Smooth muscle cell (in vitro differentiated cells): ENCODE measurements at regions not wholly inside any gene's neighbourhood (a gene's known extent, or its start where the extent isn't known, plus 50 kb on each side); places are given as distances from the start of the nearest gene placed in this dataset.

Source experiments
- DNase-seq: peaks from one replicate; lab custom pipeline; 2025; ENCODE audit not compliant: unreplicated experiment; lab: John Stamatoyannopoulos, UW
- H2AFZ ChIP-seq: fragments of 200-600 bp; sonication (generic); 2 replicates; pipeline ENCODE4 v1.6.0; 2016; ENCODE audit warnings: antibody characterized with exemption, low read depth, mild to moderate bottlenecking
- H3F3A ChIP-seq: fragments of 200-600 bp; sonication (generic); 2 replicates; pipeline ENCODE4 v1.6.0; 2017; ENCODE audit warnings: antibody characterized with exemption, low read depth
- H3K27ac ChIP-seq: fragments of 200-600 bp; sonication (generic); 2 replicates; pipeline ENCODE4 v1.5.1; 2016; ENCODE audit warnings: low read depth, mild to moderate bottlenecking
- H3K27me3 ChIP-seq: fragments of 200-600 bp; sonication (generic); 2 replicates; pipeline ENCODE4 v1.6.1; 2016; ENCODE audit warnings: low read depth, mild to moderate bottlenecking
- H3K36me3 ChIP-seq: fragments of 200-600 bp; sonication (generic); 2 replicates; pipeline ENCODE4 v1.5.1; 2016; ENCODE audit warnings: low read depth
- H3K4me1 ChIP-seq: fragments of 200-600 bp; sonication (generic); 2 replicates; pipeline ENCODE4 v1.5.1; 2016; ENCODE audit warnings: low read depth
- H3K4me2 ChIP-seq: fragments of 200-600 bp; sonication (generic); 2 replicates; pipeline ENCODE4 v1.6.0; 2016; ENCODE audit warnings: mild to moderate bottlenecking
- H3K4me3 ChIP-seq: fragments of 200-600 bp; sonication (generic); 2 replicates; pipeline ENCODE4 v1.5.1; 2016; ENCODE audit warnings: mild to moderate bottlenecking
- H3K79me2 ChIP-seq: fragments of 200-600 bp; sonication (generic); 2 replicates; pipeline ENCODE4 v1.6.0; 2016; ENCODE audit warnings: low read depth, mild to moderate bottlenecking
- H3K9ac ChIP-seq: fragments of 200-600 bp; sonication (generic); 2 replicates; pipeline ENCODE4 v1.6.0; 2016; ENCODE audit warnings: low read depth
- H3K9me3 ChIP-seq: fragments of 200-600 bp; sonication (generic); replicated peaks from 2 replicates; pipeline ENCODE4 v1.5.1; 2016; ENCODE audit warnings: low read depth
- H4K20me1 ChIP-seq: fragments of 200-600 bp; sonication (generic); 2 replicates; pipeline ENCODE4 v1.6.0; 2016; ENCODE audit warnings: low read depth
- CTCF ChIP-seq: fragments of 200-600 bp; sonication (generic); IDR thresholded peaks from 2 replicates; pipeline ENCODE4 v1.5.1; 2017; ENCODE audit warnings: borderline replicate concordance, mild to moderate bottlenecking, antibody characterized with exemption; ENCODE audit not compliant: insufficient read depth, poor library complexity, severe bottlenecking
- whole genome bisulfite sequencing: methylation state at CpG from one replicate; pipeline ENCODE4 v1.1.7; 2016; ENCODE audit warnings: low lambda C conversion rate; 5-methylcytosine and 5-hydroxymethylcytosine counted together

- peaks cover 13% of the 10 kb centered on the region for H3K4me1 ChIP-seq
- no peak overlapping the region for H3K27ac ChIP-seq
- no peak overlapping the region for H3K4me3 ChIP-seq
- no peaks in the 10 kb centered on the region for H3K27me3 ChIP-seq
- DNase-seq = no peak
- no peaks in the 10 kb centered on the region for H3K9me3 ChIP-seq
- H3K79me2 ChIP-seq = no peaks in the 10 kb centered on the region
- H2AFZ ChIP-seq = no peak overlapping the region
- H3F3A ChIP-seq = no peaks in the 10 kb centered on the region
- no peak overlapping the region for H3K4me2 ChIP-seq
- 75% methylated on average over 3 of the region's 3 CpGs for WGBS
- no peaks in the 10 kb centered on the region for H4K20me1 ChIP-seq
- no peak for TF ChIP-seq CTCF
- no peaks in the 10 kb centered on the region for H3K36me3 ChIP-seq
- no peak overlapping the region for H3K9ac ChIP-seq
Observed at GRCh38 chrX:40880712-40881111, 145.4 kb upstream of the MED14 start.

- Histone ChIP-seq H3K79me2 (no peaks in the 10 kb centered on the region), H3K4me3 (no peak overlapping the region), H3K4me1 (peaks cover 11% of the 10 kb centered on the region), H3K9me3 (no peaks in the 10 kb centered on the region), H3K9ac (no peak overlapping the region), H3K36me3 (no peaks in the 10 kb centered on the region), H2AFZ (no peak overlapping the region), H3K27ac (no peak overlapping the region), H3K27me3 (no peaks in the 10 kb centered on the region), H3K4me2 (no peak overlapping the region), H3F3A (no peaks in the 10 kb centered on the region), H4K20me1 (no peaks in the 10 kb centered on the region)
- no peak for DNase-seq
- no peak for TF ChIP-seq CTCF
- WGBS = 94% methylated on average over 7 of the region's 7 CpGs
Observed at GRCh38 chrX:40883021-40883619, 147.8 kb upstream of the MED14 start.

GRCh38 chrX:40885989-40886388 is 150.6 kb upstream of the MED14 start:
- H4K20me1 ChIP-seq = no peaks in the 10 kb centered on the region
- no peaks in the 10 kb centered on the region for H3K9me3 ChIP-seq
- H3K79me2 ChIP-seq = no peaks in the 10 kb centered on the region
- TF ChIP-seq CTCF = no peak
- no peak for DNase-seq
- no peak overlapping the region for H3K9ac ChIP-seq
- 92% methylated on average over 4 of the region's 4 CpGs for WGBS
- H3K27ac ChIP-seq = no peak overlapping the region
- H3K4me2 ChIP-seq = no peak overlapping the region
- H3K4me1 ChIP-seq = no peaks in the 10 kb centered on the region
- H3K4me3 ChIP-seq = no peak overlapping the region
- no peak overlapping the region for H2AFZ ChIP-seq
- no peaks in the 10 kb centered on the region for H3K36me3 ChIP-seq
- H3K27me3 ChIP-seq = no peaks in the 10 kb centered on the region
- no peaks in the 10 kb centered on the region for H3F3A ChIP-seq

DNA sequence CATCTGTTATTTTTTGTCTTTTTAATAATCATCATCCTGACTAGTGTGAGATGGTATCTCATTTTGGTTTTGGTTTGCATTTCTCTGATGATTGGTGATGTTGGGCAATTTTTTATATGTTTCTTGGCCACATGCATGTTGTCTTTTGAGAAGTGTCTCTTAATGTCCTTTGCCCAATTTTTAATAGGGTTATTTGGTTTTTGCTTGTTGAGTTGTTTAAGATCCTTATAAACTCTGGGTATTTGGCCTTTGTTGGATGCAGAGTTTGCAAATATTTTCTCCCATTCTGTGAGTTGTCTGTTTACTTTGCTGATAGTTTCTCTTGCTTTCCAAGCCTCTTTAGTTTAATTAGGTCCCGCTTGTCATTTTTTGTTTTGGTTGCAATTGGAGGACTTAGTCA is 152.1 kb upstream of the MED14 start:
- Histone ChIP-seq H3K27ac (no peak overlapping the region), H3K4me2 (no peak overlapping the region), H3F3A (no peaks in the 10 kb centered on the region), H3K27me3 (no peaks in the 10 kb centered on the region), H2AFZ (no peak overlapping the region), H3K4me1 (no peaks in the 10 kb centered on the region), H3K36me3 (no peaks in the 10 kb centered on the region), H4K20me1 (no peaks in the 10 kb centered on the region), H3K4me3 (no peak overlapping the region), H3K9ac (no peak overlapping the region), H3K9me3 (no peaks in the 10 kb centered on the region), H3K79me2 (no peaks in the 10 kb centered on the region)
- DNase-seq = no peak
- TF ChIP-seq CTCF = no peak
- WGBS = 61% methylated on average over 1 of the region's 1 CpG
